ENCODE measurements at regions not wholly inside any gene's neighbourhood (a gene's known extent, or its start where the extent isn't known, plus 50 kb on each side); places are given as distances from the start of the nearest gene placed in this dataset.

DNA sequence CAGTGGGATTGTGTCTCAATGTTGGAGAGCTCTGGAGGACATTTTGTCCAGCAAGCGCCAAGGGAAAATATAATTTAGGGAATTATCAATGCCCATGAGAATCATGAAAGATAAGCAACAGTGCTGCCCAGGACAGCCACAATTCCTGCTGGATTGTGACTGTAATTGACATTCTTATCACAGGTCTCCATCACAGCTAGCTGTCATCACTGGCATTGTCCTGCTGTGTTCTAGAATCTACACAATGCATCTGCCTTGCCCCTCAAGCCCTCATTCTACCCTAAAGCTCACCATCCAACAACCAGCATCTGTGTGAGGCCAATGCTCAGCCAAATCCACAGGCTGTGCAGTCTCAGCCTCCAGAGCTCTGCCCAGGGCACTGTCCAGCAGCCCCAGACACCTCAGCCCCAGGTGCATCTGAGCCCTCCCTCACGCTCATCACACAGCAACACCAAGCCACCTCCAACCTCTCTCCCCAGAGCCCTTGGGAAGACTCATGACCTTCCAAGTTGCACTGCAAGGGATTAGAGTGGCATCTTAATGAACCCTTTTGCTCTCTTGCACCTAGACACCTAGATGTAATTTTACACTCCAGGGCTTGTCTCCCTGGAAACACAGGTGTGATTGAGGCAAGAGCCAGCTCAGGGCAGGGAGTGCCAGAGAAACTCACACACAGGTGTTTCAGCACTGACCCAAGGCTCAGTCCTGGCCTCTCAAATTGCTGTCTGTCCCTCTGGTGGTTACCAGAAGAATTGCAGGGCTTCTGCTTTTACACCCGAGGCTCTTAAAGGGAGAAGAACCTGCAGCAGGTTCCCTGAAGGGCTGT lies 85.2 kb upstream of the PHACTR3 start:
- TF ChIP-seq, protein P1, sequence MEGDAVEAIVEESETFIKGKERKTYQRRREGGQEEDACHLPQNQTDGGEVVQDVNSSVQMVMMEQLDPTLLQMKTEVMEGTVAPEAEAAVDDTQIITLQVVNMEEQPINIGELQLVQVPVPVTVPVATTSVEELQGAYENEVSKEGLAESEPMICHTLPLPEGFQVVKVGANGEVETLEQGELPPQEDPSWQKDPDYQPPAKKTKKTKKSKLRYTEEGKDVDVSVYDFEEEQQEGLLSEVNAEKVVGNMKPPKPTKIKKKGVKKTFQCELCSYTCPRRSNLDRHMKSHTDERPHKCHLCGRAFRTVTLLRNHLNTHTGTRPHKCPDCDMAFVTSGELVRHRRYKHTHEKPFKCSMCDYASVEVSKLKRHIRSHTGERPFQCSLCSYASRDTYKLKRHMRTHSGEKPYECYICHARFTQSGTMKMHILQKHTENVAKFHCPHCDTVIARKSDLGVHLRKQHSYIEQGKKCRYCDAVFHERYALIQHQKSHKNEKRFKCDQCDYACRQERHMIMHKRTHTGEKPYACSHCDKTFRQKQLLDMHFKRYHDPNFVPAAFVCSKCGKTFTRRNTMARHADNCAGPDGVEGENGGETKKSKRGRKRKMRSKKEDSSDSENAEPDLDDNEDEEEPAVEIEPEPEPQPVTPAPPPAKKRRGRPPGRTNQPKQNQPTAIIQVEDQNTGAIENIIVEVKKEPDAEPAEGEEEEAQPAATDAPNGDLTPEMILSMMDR (IDR thresholded peaks at IDR 0.05), result peak; percentile 55 to 83 (median 64)
- TF ChIP-seq POLR2A (IDR thresholded peaks at IDR 0.05), result no peak
